Kasumi-1 (cell line): ENCODE measurements at regions not wholly inside any gene's neighbourhood (a gene's known extent, or its start where the extent isn't known, plus 50 kb on each side); places are given as distances from the start of the nearest gene placed in this dataset.
A peak's percentile ranks its signal among the peaks of the same experiment; 100 is the strongest.

Experiments
- DNase-seq, 2 experiments: peaks; one replicate each; lab custom pipeline; 2025; lab: John Stamatoyannopoulos, UW

- no peak for DNase-seq
Observed at GRCh38 chr7:13442226-13442625, 547.2 kb downstream of the ETV1 start.

GRCh38 chr7:13447637-13448036 is 541.8 kb downstream of the ETV1 start:
- DNase-seq: no peak

DNA sequence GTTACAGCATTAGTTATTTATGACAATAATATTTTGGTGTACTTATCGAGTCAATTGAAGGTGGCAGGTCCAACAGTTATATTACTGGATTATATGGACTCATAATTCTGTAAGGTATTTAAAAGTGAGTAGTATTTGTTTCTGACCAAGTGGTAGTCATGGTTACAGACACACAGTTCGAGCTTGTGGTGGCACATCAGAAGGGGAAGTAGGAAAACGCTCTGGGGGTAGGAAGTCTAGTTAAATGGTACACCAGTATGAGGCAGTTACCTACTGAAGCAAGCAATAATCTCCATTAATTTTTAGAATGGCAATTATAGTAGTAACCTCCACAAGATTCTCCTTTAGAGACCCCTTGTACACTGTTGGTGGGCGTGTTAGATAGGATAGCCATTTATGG is 541.2 kb downstream of the ETV1 start:
- peak; percentile 63 to 64 for DNase-seq

DNA sequence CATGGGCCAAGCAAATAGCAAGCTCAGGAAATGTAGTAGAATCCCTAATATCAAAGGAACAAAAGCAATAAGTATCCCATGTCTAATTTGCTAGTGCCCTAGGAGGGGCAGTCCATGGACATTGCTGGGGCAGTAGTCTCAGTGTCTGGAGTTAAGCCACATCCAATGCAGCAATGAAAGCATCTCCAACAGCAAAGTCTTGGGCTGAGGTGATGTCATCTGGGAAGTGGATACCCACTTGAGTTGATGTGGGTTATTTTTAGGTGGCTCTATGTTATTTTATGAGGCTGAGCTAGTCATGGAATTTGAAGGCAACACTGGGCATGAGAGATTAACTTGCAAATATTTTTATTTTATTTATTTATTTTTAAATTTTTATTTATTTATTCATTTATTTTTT is 540.0 kb downstream of the ETV1 start:
- no peak for DNase-seq

DNA sequence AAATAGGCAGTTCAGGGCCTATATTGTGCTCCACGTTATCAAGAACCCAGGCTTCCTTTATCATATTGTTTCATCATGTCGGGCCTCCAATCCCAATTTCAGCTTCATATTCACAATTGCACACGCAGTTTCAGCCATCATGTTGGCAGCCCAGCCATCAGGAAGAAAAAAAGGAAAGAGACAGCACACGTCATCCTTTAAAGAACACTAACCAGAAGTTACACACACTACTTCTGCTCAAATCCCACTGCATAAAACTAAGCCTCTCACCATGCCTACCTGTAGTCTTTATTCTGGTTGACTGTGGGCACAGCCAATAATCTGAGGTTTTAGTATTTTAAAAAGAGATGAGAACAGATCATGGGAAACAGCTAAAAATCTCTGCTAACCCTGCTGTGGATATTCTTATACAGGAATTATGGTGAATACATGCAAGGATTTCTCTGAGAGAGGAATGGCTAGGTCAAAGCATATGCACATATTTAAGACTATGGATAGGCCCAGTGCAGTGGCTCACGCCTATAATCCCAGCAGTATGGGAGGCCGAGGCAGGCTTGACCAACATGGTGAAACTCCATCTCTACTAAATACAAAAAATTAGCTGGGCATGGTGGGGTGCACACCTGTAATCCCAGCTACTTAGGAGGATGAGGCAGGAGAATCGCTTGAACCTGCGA is 534.4 kb downstream of the ETV1 start:
- DNase-seq: no peak

- DNase-seq: no peak
Observed at GRCh38 chr7:13457790-13458189, 531.7 kb downstream of the ETV1 start.

- no peak for DNase-seq
Observed at GRCh38 chr7:13466874-13467547, 522.5 kb downstream of the ETV1 start.

DNA sequence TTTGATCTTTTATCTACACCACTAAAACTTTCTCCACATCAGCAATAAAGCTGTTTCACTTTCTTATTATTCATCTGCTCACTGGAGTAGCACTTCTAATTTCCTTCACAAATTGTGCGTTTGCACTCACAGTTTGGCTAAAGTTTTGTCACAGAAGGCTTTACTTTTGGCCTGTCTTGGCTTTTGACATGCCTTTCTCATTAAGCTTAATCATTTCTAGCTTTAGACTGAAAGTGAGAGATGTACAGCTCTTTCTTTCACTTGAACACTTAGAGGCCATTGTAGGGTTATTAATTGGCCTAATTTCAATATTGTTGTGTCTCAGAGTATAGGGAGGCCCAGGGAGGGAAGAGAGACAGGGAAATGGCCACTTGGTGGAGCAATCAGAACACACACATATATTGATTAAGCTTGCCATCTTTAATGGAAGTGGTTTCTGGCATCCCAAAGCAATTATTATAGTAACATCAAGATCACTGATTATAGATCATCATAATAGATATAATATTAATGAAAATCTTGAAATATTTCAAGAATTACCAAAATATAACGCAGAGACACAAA is 512.5 kb downstream of the ETV1 start:
- no peak for DNase-seq

- DNase-seq: no peak
Observed at GRCh38 chr7:13489386-13489785, 500.1 kb downstream of the ETV1 start.

GRCh38 chr7:13496976-13497375 is 492.5 kb downstream of the ETV1 start:
- DNase-seq: no peak

- DNase-seq: no peak
Observed at GRCh38 chr7:13508586-13508985, 480.9 kb downstream of the ETV1 start.

DNA sequence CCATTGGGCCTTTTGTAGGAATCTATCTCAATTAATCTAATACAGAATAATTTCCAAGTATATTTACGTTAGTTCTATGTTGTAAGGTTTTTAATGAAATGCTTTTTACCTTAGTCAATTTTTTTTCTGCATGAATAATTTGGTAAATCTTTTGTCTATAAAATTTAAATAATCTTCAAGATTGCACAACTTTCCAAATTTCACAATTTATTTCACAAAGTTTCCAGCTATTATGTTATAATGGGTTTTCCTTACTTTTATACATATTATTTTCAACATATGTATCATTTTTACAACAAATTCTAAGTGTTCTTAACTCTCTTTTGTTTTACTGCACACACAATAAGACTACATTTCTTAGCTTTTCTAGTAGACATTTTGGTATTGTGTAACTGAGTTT is 470.7 kb downstream of the ETV1 start:
- no peak for DNase-seq

GRCh38 chr7:13524076-13524475 is 465.4 kb downstream of the ETV1 start:
- DNase-seq: no peak

DNA sequence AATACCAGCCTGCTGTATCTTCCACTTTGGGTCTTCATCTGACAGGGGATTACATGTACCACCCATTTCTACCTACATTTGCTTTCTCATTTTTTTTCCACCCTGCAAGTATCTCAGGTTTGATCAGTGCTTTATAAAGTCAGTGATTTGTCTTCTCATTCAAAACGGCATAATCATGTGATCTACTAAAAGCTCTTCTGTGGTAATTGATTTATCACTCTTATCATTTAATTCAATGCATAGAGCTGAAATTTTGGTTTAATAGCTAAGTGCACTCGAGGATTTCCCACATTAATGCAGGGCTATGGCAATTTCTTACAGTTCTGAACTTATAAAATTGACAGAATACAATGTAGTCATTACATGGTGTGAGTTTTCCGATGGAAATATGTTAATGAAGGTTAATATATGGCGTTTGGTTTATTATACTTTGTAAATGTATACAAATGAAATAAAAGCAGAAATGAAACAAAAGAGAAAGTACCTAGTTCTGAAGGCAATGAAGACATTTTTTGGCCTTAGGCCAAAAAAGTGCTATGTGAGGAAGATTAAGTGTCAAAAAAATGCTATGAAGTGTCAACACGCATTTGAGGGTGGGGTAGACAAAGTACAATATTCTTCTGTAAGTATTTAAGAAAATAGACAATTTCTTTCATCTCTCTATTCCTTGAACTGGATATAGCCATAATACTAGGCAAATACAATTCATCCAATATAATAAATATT is 457.3 kb downstream of the ETV1 start:
- DNase-seq: no peak

GRCh38 chr7:13538669-13539068 is 450.8 kb downstream of the ETV1 start:
- no peak for DNase-seq

- no peak for DNase-seq
Observed at GRCh38 chr7:13540429-13540828, 449.0 kb downstream of the ETV1 start.

- DNase-seq: no peak
Observed at GRCh38 chr7:13541326-13541725, 448.1 kb downstream of the ETV1 start.

DNA sequence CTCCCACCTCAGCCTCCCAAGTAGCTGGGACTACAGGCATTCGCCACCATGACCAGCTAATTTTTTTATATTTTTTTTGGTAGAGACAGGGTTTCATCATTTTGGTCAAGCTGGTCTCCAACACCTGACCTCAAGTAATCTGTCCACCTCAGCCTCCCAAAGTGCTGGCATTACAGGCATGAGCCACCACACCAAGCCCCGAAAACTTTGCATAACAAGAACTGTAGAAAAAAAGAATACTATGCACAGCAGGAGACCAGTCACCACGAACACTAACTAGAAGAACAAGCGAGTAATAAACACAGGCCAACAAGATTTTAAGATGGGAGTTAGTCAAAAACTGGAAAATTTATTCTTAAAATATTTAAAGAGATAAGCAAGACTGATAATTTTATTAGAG is 447.0 kb downstream of the ETV1 start:
- DNase-seq: no peak

GRCh38 chr7:13551503-13551902 is 438.0 kb downstream of the ETV1 start:
- DNase-seq: no peak

DNA sequence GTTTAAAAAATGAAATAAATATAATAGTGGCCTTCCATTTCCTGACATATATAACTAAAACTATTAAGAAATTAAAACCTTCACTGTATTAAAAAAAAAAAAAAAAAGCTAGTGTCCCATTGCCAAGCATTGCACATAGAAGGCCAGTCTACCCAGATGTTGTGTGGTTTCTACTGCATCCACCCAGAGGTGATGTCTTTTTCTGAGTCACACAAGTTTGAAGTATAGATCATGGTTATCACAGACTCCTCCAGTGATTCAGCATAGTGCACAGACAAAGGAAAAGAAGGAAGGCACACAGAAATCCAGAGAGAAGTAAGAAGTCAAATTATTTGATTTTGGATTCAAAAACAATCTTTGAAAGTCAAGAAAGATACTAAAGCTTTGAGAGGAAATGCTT is 429.0 kb downstream of the ETV1 start:
- DNase-seq: no peak

GRCh38 chr7:13563257-13563656 is 426.2 kb downstream of the ETV1 start:
- DNase-seq: no peak

DNA sequence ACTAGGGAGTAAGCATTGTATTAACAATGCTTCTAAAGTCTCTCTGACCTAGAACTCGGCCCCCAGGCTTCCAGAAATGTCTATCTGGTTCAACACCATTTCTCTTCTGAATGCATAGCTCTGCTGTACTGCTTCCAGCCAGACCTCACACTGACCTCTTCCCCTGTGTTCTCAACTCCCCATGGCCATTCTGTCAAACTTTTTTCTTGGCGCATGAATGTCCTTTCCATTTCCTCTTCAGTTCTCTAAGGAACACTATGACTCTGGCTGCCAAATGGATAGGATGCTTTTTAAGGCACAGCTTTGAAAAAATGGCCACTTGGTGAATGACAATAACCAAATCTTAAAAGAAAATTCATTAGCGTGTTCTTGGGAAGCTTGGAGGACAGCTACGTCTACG is 425.8 kb downstream of the ETV1 start:
- no peak for DNase-seq

- no peak for DNase-seq
Observed at GRCh38 chr7:13577566-13578145, 411.8 kb downstream of the ETV1 start.
